Mesothelial cell of epicardium (in vitro differentiated cells): ENCODE measurements at regions not wholly inside any gene's neighbourhood (a gene's known extent, or its start where the extent isn't known, plus 50 kb on each side); places are given as distances from the start of the nearest gene placed in this dataset.

Source experiments
- DNase-seq, 2 experiments: peaks; one replicate each; pipeline ENCODE4 v3.0.0; 2021; ENCODE audit warnings: low spot score in 2 of 2; ENCODE audit not compliant: unreplicated experiment in 2 of 2
- H3K27ac Mint-ChIP-seq: 2 replicates; pipeline ENCODE4 v1.8.0; 2021; ENCODE audit warnings: mixed read lengths
- H3K27me3 Mint-ChIP-seq: 2 replicates; pipeline ENCODE4 v1.8.0; 2021; ENCODE audit warnings: low read depth, mixed read lengths
- H3K36me3 Mint-ChIP-seq: 2 replicates; pipeline ENCODE4 v1.8.0; 2021; ENCODE audit warnings: mixed read lengths
- H3K4me1 Mint-ChIP-seq: 2 replicates; pipeline ENCODE4 v1.8.0; 2021; ENCODE audit warnings: mixed read lengths
- H3K4me3 Mint-ChIP-seq: 2 replicates; pipeline ENCODE4 v1.8.0; 2021; ENCODE audit warnings: mild to moderate bottlenecking, moderate library complexity, mixed read lengths
- H3K9me3 Mint-ChIP-seq: 2 replicates; pipeline ENCODE4 v1.8.0; 2021; ENCODE audit warnings: mixed read lengths
- TF ChIP-seq, protein P1 (sequence below): fragments of 200-600 bp; sonication (generic); IDR thresholded peaks from one replicate; pipeline ENCODE4 v1.5.0; 2021; ENCODE audit warnings: antibody characterized with exemption; ENCODE audit not compliant: unreplicated experiment

DNA sequence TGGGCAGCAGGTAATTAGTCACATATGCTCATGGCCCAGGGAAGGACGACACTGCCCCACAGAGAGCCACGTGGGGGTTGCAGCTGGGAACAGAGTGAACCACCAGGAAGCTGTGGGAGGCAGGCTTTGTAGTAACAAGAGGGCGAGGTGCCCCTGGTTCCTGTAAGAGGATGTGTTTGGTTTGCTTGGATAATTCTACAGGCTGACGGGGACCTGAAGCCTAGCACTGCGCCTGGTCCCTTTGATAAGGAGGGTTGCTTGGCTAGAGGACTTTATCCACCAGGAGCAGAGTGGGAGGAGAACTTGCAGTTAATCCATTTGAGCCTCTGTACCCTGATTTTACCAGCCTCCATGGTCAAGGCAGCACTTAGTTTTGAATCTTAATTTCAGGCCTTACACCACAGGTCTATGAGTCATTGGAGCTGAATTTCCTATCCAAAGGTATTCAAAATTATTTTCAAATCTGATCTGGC, 67.4 kb upstream of the CLDN10 start:
- TF ChIP-seq, protein P1, sequence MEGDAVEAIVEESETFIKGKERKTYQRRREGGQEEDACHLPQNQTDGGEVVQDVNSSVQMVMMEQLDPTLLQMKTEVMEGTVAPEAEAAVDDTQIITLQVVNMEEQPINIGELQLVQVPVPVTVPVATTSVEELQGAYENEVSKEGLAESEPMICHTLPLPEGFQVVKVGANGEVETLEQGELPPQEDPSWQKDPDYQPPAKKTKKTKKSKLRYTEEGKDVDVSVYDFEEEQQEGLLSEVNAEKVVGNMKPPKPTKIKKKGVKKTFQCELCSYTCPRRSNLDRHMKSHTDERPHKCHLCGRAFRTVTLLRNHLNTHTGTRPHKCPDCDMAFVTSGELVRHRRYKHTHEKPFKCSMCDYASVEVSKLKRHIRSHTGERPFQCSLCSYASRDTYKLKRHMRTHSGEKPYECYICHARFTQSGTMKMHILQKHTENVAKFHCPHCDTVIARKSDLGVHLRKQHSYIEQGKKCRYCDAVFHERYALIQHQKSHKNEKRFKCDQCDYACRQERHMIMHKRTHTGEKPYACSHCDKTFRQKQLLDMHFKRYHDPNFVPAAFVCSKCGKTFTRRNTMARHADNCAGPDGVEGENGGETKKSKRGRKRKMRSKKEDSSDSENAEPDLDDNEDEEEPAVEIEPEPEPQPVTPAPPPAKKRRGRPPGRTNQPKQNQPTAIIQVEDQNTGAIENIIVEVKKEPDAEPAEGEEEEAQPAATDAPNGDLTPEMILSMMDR, result no peak
- H3K36me3 Mint-ChIP-seq, result no peaks in the 10 kb centered on the region
- H3K27ac Mint-ChIP-seq, result no peak overlapping the region
- H3K4me1 Mint-ChIP-seq, result peaks cover 2% of the 10 kb centered on the region
- H3K27me3 Mint-ChIP-seq, result peaks cover 4% of the 10 kb centered on the region
- H3K9me3 Mint-ChIP-seq, result peaks cover 10% of the 10 kb centered on the region
- no peak overlapping the region for H3K4me3 Mint-ChIP-seq
- DNase-seq, result no peak

DNA sequence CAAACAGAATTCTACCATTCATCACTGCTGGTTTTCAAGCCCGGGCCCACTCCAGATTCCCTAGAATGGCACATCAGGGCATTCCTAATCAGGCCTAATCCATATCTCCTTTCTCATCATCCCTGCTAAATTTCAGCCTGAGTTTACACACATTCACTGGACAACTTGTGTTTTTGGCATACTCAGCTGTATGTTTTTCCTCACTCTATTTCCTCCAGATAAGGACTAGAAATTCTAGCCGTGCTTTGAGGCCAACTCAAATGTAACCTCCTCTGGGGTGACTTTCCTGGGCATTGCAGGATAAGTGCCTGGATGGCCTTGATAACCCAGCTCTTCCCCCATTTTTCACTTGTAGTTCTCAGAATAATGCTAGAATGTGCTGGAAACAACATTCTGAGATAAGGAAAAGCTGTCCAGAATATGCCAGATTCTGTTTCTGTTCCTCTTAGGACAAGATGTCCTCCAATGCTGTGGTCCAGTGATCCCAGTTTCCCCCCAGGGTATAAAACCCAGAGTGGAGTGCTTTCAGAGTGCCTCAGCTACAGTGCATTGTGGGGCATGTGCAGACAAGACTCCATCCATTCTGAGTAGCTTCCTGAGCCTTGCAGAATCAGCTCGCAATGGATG, 66.9 kb upstream of the CLDN10 start:
- no peaks in the 10 kb centered on the region for H3K27me3 Mint-ChIP-seq
- no peak overlapping the region for H3K4me3 Mint-ChIP-seq
- H3K9me3 Mint-ChIP-seq, result peaks cover 16% of the 10 kb centered on the region
- no peaks in the 10 kb centered on the region for H3K36me3 Mint-ChIP-seq
- DNase-seq, result no peak
- H3K27ac Mint-ChIP-seq, result no peak overlapping the region
- H3K4me1 Mint-ChIP-seq, result peaks cover 2% of the 10 kb centered on the region
- TF ChIP-seq, protein P1, result no peak

DNA sequence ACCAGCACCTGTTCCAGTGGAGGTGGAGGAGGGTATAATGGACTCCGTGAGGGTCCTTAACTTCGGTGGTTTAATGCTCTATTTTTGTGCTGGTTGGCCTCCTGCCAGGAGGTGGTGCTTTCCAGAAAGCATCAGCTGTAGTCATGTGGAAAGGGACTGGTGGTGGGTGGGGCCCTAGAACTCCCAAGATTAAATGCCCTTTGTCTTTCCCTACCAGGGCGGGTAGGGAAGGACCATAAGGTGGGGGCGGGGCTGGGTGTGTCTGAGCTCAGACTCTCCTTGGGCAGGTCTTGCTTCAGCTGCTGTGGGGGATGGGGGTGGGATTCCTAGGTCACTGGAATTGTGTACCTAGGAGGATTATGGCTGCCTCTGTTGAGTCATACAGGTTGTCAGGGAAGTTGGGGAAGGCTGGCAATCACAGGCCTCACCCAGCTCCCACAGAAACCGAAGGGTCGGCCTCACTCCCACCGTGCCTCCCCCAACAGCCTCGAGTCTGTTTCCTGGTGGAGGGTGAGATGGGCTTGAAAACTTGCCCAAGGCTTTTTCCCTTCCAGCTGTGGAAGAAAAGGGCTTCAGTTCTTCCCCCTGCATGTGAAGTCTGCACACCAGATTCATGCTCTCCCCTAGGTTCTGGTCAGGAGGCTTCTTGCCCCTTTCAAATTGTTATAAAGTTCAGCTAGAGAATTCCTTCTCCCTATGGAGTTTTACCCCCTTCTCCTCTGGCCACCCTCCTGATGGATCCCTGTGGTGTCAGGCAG, 60.3 kb upstream of the CLDN10 start:
- DNase-seq, result no peak
- Mint-ChIP-seq H3K4me3 (no peak overlapping the region), H3K9me3 (peaks cover 36% of the 10 kb centered on the region), H3K4me1 (no peaks in the 10 kb centered on the region), H3K27me3 (no peaks in the 10 kb centered on the region), H3K36me3 (no peaks in the 10 kb centered on the region), H3K27ac (no peak overlapping the region)
- TF ChIP-seq, protein P1, result no peak

DNA sequence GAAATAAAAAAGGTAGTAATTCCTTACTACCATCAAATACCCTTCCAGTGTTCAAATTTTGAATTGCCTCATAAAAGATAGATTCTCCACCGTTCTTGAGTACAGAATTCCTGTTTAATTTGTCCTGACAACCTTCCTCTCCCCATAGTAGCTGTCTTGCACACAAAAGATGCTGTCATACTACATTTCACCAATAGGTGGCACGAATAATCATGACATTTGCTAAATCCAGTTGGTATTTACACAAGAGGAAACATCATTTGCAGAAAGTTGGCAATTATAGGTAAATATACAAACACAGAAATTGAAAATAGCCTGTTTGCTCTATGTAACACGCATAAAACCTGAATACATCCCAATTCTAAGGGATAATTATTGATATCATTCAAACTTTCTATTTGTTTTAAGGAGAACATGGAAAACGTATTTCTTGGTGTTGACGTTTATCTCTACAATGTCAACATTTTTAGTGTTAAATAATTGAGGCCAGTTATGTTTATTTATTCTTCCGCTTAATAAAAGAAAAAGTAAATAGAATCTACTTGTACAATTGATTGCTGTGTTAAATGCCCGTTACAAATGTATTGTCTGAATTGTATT, 58.3 kb upstream of the CLDN10 start:
- no peak for DNase-seq
- TF ChIP-seq, protein P1, result peak; percentile 92
- Mint-ChIP-seq H3K4me1 (no peaks in the 10 kb centered on the region), H3K27ac (no peak overlapping the region), H3K9me3 (peaks cover 35% of the 10 kb centered on the region), H3K4me3 (no peak overlapping the region), H3K36me3 (no peaks in the 10 kb centered on the region), H3K27me3 (no peaks in the 10 kb centered on the region)

DNA sequence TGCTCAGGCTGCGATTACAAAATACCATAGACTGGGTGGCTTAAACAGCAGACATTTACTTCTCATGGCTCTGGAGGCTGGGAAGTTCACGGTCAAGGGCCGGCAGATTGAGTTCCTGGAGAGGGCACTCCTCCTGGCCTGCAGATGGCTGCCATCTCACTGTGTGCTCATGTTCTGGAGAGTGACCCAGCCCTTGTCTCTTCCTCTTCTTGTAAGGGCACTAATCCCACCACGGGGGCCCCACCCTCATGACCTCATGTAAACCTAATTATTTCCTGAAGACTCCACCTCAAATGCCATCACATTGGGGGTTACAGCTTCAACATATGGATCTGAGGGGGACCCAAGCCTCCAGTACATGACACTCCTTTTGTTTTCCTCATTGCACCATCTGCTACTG, 56.0 kb upstream of the CLDN10 start:
- TF ChIP-seq, protein P1, result no peak
- Mint-ChIP-seq H3K36me3 (peaks cover 4% of the 10 kb centered on the region), H3K4me3 (no peak overlapping the region), H3K27ac (no peak overlapping the region), H3K4me1 (no peaks in the 10 kb centered on the region), H3K27me3 (no peaks in the 10 kb centered on the region), H3K9me3 (peaks cover 24% of the 10 kb centered on the region)
- no peak for DNase-seq
